MCF 10A (cell line): ENCODE measurements at regions not wholly inside any gene's neighbourhood (a gene's known extent, or its start where the extent isn't known, plus 50 kb on each side); places are given as distances from the start of the nearest gene placed in this dataset.

ENCODE experiments used
- BruUV-seq: library from RNA; stranded (reverse); fragments of 400-500 nt; replicated peaks from 2 replicates; lab custom pipeline; 2021; lab: Mats Ljungman, UMichigan
- CTCF ChIA-PET: fragments of 300-600 bp; sonication (Branson Sonifier 250); formaldehyde crosslinking; extraction: SDS; loops from one replicate; lab custom pipeline; 2021; ENCODE audit warnings: antibody characterized with exemption, inconsistent platforms; lab: Yijun Ruan, JAX
- POLR2A ChIA-PET: fragments of 300-600, 350-650 bp; sonication (Branson Sonifier 250); formaldehyde crosslinking; extraction: SDS; loops from one replicate; lab custom pipeline; 2020; ENCODE audit warnings: antibody characterized with exemption, inconsistent platforms; lab: Yijun Ruan, JAX
- DNase-seq: peaks from one replicate; pipeline ENCODE4 v3.0.0-alpha.2; 2018; ENCODE audit not compliant: unreplicated experiment
- H3K27ac Mint-ChIP-seq: one replicate; pipeline ENCODE4 v1.8.0; 2022; ENCODE audit warnings: mild to moderate bottlenecking, low read depth, mixed read lengths; ENCODE audit not compliant: unreplicated experiment
- H3K27me3 Mint-ChIP-seq: one replicate; pipeline ENCODE4 v1.8.0; 2022; ENCODE audit warnings: mixed read lengths; ENCODE audit not compliant: insufficient read depth, unreplicated experiment
- H3K36me3 Mint-ChIP-seq: one replicate; pipeline ENCODE4 v1.8.0; 2022; ENCODE audit warnings: mild to moderate bottlenecking, moderate library complexity, mixed read lengths; ENCODE audit not compliant: insufficient read depth, unreplicated experiment
- H3K4me1 Mint-ChIP-seq: one replicate; pipeline ENCODE4 v1.8.0; 2022; ENCODE audit warnings: mixed read lengths; ENCODE audit not compliant: insufficient read depth, unreplicated experiment
- H3K4me3 Mint-ChIP-seq: one replicate; pipeline ENCODE4 v1.8.0; 2022; ENCODE audit warnings: mild to moderate bottlenecking, moderate library complexity, mixed read lengths; ENCODE audit not compliant: unreplicated experiment
- H3K9me3 Mint-ChIP-seq: one replicate; pipeline ENCODE4 v1.8.0; 2022; ENCODE audit warnings: mixed read lengths; ENCODE audit not compliant: unreplicated experiment
- CTCF ChIP-seq: fragments of 200-600 bp; IDR thresholded peaks from one replicate; pipeline ENCODE4 v1.8.0; 2022; ENCODE audit warnings: antibody characterized with exemption, mild to moderate bottlenecking; ENCODE audit not compliant: unreplicated experiment
- intact Hi-C: fragments of 100-400 bp; cut with micrococcal nuclease; formaldehyde crosslinking; loops from 2 replicates; pipeline ENCODE4 v1.14.1; 2022

GRCh38 chr13:87393358-87393757 lies 277.8 kb upstream of the SLITRK5 start:
- H3K4me3 Mint-ChIP-seq, result no peak overlapping the region
- H3K9me3 Mint-ChIP-seq, result no peaks in the 10 kb centered on the region
- intact Hi-C loops, result no loop called here
- CTCF ChIA-PET, result no interaction called here
- no peaks in the 10 kb centered on the region for H3K4me1 Mint-ChIP-seq
- no peak for TF ChIP-seq CTCF
- no TSS peak for BruUV-seq
- H3K36me3 Mint-ChIP-seq, result no peaks in the 10 kb centered on the region
- H3K27me3 Mint-ChIP-seq, result no peaks in the 10 kb centered on the region
- POLR2A ChIA-PET, result no interaction called here
- DNase-seq, result no peak
- no peak overlapping the region for H3K27ac Mint-ChIP-seq

- no peaks in the 10 kb centered on the region for H3K9me3 Mint-ChIP-seq
- no peaks in the 10 kb centered on the region for H3K27me3 Mint-ChIP-seq
- H3K4me1 Mint-ChIP-seq, result no peaks in the 10 kb centered on the region
- DNase-seq, result no peak
- CTCF ChIA-PET, result interaction anchor here (0.7 to 0.9 kb wide), 2 partner anchors 64 to 73 kb away, joined by 3 read pairs; no protein-coding TSS in a partner anchor
- intact Hi-C loops, result no loop called here
- H3K4me3 Mint-ChIP-seq, result no peak overlapping the region
- no peaks in the 10 kb centered on the region for H3K36me3 Mint-ChIP-seq
- no TSS peak for BruUV-seq
- no peak overlapping the region for H3K27ac Mint-ChIP-seq
- POLR2A ChIA-PET, result no interaction called here
- TF ChIP-seq CTCF, result no peak
Observed at GRCh38 chr13:87398047-87398446, 273.1 kb upstream of the SLITRK5 start.

- ChIA-PET CTCF (interaction anchor here (0.7 kb wide), 1 partner anchor 156 kb away, joined by 3 read pairs; no protein-coding TSS in a partner anchor), POLR2A (no interaction called here)
- no TSS peak for BruUV-seq
- peaks cover 7% of the 10 kb centered on the region for H3K9me3 Mint-ChIP-seq
- no peaks in the 10 kb centered on the region for H3K4me1 Mint-ChIP-seq
- TF ChIP-seq CTCF, result no peak
- no peak overlapping the region for H3K27ac Mint-ChIP-seq
- DNase-seq, result no peak
- no peaks in the 10 kb centered on the region for H3K36me3 Mint-ChIP-seq
- no peak overlapping the region for H3K4me3 Mint-ChIP-seq
- no peaks in the 10 kb centered on the region for H3K27me3 Mint-ChIP-seq
- intact Hi-C loops, result no loop called here
Observed at GRCh38 chr13:87403748-87404432, 267.3 kb upstream of the SLITRK5 start.

- Mint-ChIP-seq H3K4me3 (no peak overlapping the region), H3K36me3 (no peaks in the 10 kb centered on the region), H3K27me3 (no peaks in the 10 kb centered on the region), H3K27ac (no peak overlapping the region), H3K9me3 (no peaks in the 10 kb centered on the region), H3K4me1 (no peaks in the 10 kb centered on the region)
- CTCF ChIA-PET, result no interaction called here
- intact Hi-C loops, result no loop called here
- TF ChIP-seq CTCF, result no peak
- POLR2A ChIA-PET, result no interaction called here
- no peak for DNase-seq
- BruUV-seq, result no TSS peak
Observed at GRCh38 chr13:87426742-87427141, 244.4 kb upstream of the SLITRK5 start.
